ENCODE measurements at regions not wholly inside any gene's neighbourhood (a gene's known extent, or its start where the extent isn't known, plus 50 kb on each side); places are given as distances from the start of the nearest gene placed in this dataset.

- no peak overlapping the region for H3K27ac ChIP-seq (ENCODE audit: low read length)
- H3K9me3 ChIP-seq (ENCODE audit: control insufficient read depth, insufficient read depth, low read depth, low read length), result no peaks in the 10 kb centered on the region
- ChIA-PET CTCF (no interaction called here), POLR2A (no interaction called here)
- ATAC-seq (no peak), DNase-seq (ENCODE audit: low read depth, low spot score) (no peak)
- H3K36me3 ChIP-seq (ENCODE audit: control insufficient read depth, insufficient read depth, low read length), result no peaks in the 10 kb centered on the region
- TF ChIP-seq SIN3A (IDR thresholded peaks at IDR 0.05; ENCODE audit: borderline replicate concordance, insufficient read depth, low read depth, low read length), result no peak
- no peak for TF ChIP-seq CTCF (IDR thresholded peaks at IDR 0.05)
- TF ChIP-seq TCF7L2 (IDR thresholded peaks at IDR 0.05; ENCODE audit: low read depth, low read length), result no peak
- TF ChIP-seq POLR2AphosphoS5 (IDR thresholded peaks at IDR 0.05; ENCODE audit: low read depth, low read length), result no peak
- no peak for TF ChIP-seq REST (IDR thresholded peaks at IDR 0.05; ENCODE audit: insufficient read depth in 1 of 2, low read depth in 2 of 2, low read length in 1 of 2)
- intact Hi-C loops (cut with micrococcal nuclease; ENCODE audit: unreplicated experiment) (no loop called here), in situ Hi-C loops (cut with HindIII; ENCODE audit: low pct_unique_long_range_greater_than_20kb, low sequenced_read_pairs) (no loop called here)
- no peaks in the 10 kb centered on the region for H3K27me3 ChIP-seq (ENCODE audit: control insufficient read depth, insufficient read depth, low read length)
- no TSS peak for BruUV-seq (replicated peaks)
- no peak overlapping the region for H3K4me3 ChIP-seq (ENCODE audit: low read depth in 2 of 2, low read length in 2 of 2)
- H3K4me1 ChIP-seq (ENCODE audit: control insufficient read depth, insufficient read depth, low read length), result no peaks in the 10 kb centered on the region
Measured at GRCh38 chr1:81717230-81717629, 83.5 kb upstream of the ADGRL2 start.

DNA sequence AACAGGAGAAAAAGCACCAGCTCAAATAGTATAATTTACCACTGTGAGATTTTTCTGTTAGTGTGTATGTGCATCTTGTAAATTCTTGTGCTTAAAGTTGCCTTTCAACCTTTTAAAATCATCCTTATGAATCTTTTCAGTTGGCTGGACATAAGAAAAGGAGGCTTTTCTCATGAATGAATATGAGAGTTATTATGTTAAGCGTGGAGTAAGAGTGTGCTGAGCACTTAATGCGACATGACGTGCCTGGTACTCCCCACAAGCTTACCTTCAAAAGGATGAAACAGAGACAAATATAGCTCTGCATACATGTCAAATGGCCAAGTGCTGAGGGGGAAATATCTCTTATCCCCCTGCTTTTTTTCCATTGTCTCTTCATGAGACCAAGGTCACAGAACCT is 85.3 kb upstream of the ADGRL2 start:
- ATAC-seq (no peak), DNase-seq (ENCODE audit: low read depth, low spot score) (no peak)
- ChIA-PET CTCF (no interaction called here), POLR2A (no interaction called here)
- H3K27ac ChIP-seq (ENCODE audit: low read length), result no peak overlapping the region
- no peak overlapping the region for H3K4me3 ChIP-seq (ENCODE audit: low read depth in 2 of 2, low read length in 2 of 2)
- in situ Hi-C loops (cut with HindIII; ENCODE audit: low pct_unique_long_range_greater_than_20kb, low sequenced_read_pairs) (no loop called here), intact Hi-C loops (cut with micrococcal nuclease; ENCODE audit: unreplicated experiment) (no loop called here)
- no TSS peak for BruUV-seq (replicated peaks)
- TF ChIP-seq SIN3A (IDR thresholded peaks at IDR 0.05; ENCODE audit: borderline replicate concordance, insufficient read depth, low read depth, low read length), result no peak
- no peak for TF ChIP-seq TCF7L2 (IDR thresholded peaks at IDR 0.05; ENCODE audit: low read depth, low read length)
- TF ChIP-seq CTCF (IDR thresholded peaks at IDR 0.05), result no peak
- no peak for TF ChIP-seq POLR2AphosphoS5 (IDR thresholded peaks at IDR 0.05; ENCODE audit: low read depth, low read length)
- no peak for TF ChIP-seq REST (IDR thresholded peaks at IDR 0.05; ENCODE audit: insufficient read depth in 1 of 2, low read depth in 2 of 2, low read length in 1 of 2)
- no peaks in the 10 kb centered on the region for H3K36me3 ChIP-seq (ENCODE audit: control insufficient read depth, insufficient read depth, low read length)
- H3K27me3 ChIP-seq (ENCODE audit: control insufficient read depth, insufficient read depth, low read length), result no peaks in the 10 kb centered on the region
- H3K9me3 ChIP-seq (ENCODE audit: control insufficient read depth, insufficient read depth, low read depth, low read length), result no peaks in the 10 kb centered on the region
- H3K4me1 ChIP-seq (ENCODE audit: control insufficient read depth, insufficient read depth, low read length), result no peaks in the 10 kb centered on the region

Data from Panc1 (cell line).